Dermis microvascular lymphatic vessel endothelial cell (primary cell): ENCODE measurements at regions not wholly inside any gene's neighbourhood (a gene's known extent, or its start where the extent isn't known, plus 50 kb on each side); places are given as distances from the start of the nearest gene placed in this dataset.

ENCODE experiments used
- DNase-seq, 2 donors: peaks; one replicate each; pipeline versions ENCODE4 v3.0.0 to v3.0.0-alpha.2; 2010; ENCODE audit warnings: low read depth in 2 of 2

- peak in 1 of 2 donors; percentile 4 for DNase-seq
Observed at GRCh38 chr1:37085393-37085792, 51.1 kb upstream of the GRIK3 start.

GRCh38 chr1:37089750-37090149 lies 55.4 kb upstream of the GRIK3 start:
- DNase-seq = no peak

GRCh38 chr1:37090671-37091070 lies 56.4 kb upstream of the GRIK3 start:
- no peak for DNase-seq

GRCh38 chr1:37092937-37093336 lies 58.6 kb upstream of the GRIK3 start:
- DNase-seq = no peak

GRCh38 chr1:37094302-37094701 lies 60.0 kb upstream of the GRIK3 start:
- DNase-seq = no peak

- no peak for DNase-seq
Observed at GRCh38 chr1:37096523-37096922, 62.2 kb upstream of the GRIK3 start.

GRCh38 chr1:37097731-37098130 lies 63.4 kb upstream of the GRIK3 start:
- no peak for DNase-seq

- no peak for DNase-seq
Observed at GRCh38 chr1:37098237-37098636, 63.9 kb upstream of the GRIK3 start.

- no peak for DNase-seq
Observed at GRCh38 chr1:37100310-37100709, 66.0 kb upstream of the GRIK3 start.

GRCh38 chr1:37102656-37103382 lies 68.5 kb upstream of the GRIK3 start:
- no peak for DNase-seq

- no peak for DNase-seq
Observed at GRCh38 chr1:37105911-37106310, 71.6 kb upstream of the GRIK3 start.

- no peak for DNase-seq
Observed at GRCh38 chr1:37107153-37107907, 73.0 kb upstream of the GRIK3 start.

GRCh38 chr1:37108596-37109188 lies 74.4 kb upstream of the GRIK3 start:
- DNase-seq = no peak

GRCh38 chr1:37112430-37112829 lies 78.1 kb upstream of the GRIK3 start:
- no peak for DNase-seq

GRCh38 chr1:37113285-37113997 lies 79.1 kb upstream of the GRIK3 start:
- no peak for DNase-seq

GRCh38 chr1:37118790-37119189 lies 84.5 kb upstream of the GRIK3 start:
- DNase-seq = no peak

GRCh38 chr1:37120279-37120678 lies 86.0 kb upstream of the GRIK3 start:
- no peak for DNase-seq

- DNase-seq = no peak
Observed at GRCh38 chr1:37123276-37124115, 89.2 kb upstream of the GRIK3 start.

- no peak for DNase-seq
Observed at GRCh38 chr1:37124501-37124900, 90.2 kb upstream of the GRIK3 start.

GRCh38 chr1:37125295-37125694 lies 91.0 kb upstream of the GRIK3 start:
- DNase-seq = no peak

GRCh38 chr1:37127254-37127748 lies 93.0 kb upstream of the GRIK3 start:
- DNase-seq = no peak
